PC-9 (cell line): ENCODE measurements at regions not wholly inside any gene's neighbourhood (a gene's known extent, or its start where the extent isn't known, plus 50 kb on each side); places are given as distances from the start of the nearest gene placed in this dataset.

ENCODE experiments used
- BruUV-seq: library from RNA; stranded (reverse); fragments of 400-500 nt; replicated peaks from 2 replicates; lab custom pipeline; 2021; lab: Mats Ljungman, UMichigan
- CTCF ChIA-PET: fragments of 300-600 bp; sonication (Branson Sonifier 250); formaldehyde crosslinking; loops from one replicate; lab custom pipeline; 2022; ENCODE audit warnings: antibody characterized with exemption; lab: Charles Lee
- POLR2A ChIA-PET: fragments of 300-600 bp; sonication (Branson Sonifier 250); formaldehyde crosslinking; loops from one replicate; lab custom pipeline; 2022; ENCODE audit warnings: antibody characterized with exemption; ENCODE audit not compliant: unreplicated experiment; lab: Charles Lee
- DNase-seq, 2 experiments: peaks; one replicate each; pipeline versions ENCODE4 v3.0.0 to v3.0.0-alpha.2; 2015 to 2022; ENCODE audit warnings: mixed read lengths in 1 of 2
- H2AFZ ChIP-seq: fragments of 200-600 bp; sonication (generic); 2 replicates; pipeline ENCODE4 v1.8.1; 2017; ENCODE audit warnings: antibody characterized with exemption
- H3F3A ChIP-seq: fragments of 200-600 bp; sonication (generic); 2 replicates; pipeline ENCODE4 v1.8.1; 2017; ENCODE audit warnings: antibody characterized with exemption, mild to moderate bottlenecking, low read depth; ENCODE audit not compliant: insufficient read depth
- H3K27ac ChIP-seq: fragments of 200-600 bp; sonication (generic); 2 replicates; pipeline ENCODE4 v1.6.1; 2016; ENCODE audit warnings: mixed run types
- H3K27me3 ChIP-seq: fragments of 200-600 bp; sonication (generic); 2 replicates; pipeline ENCODE4 v1.6.1; 2016; ENCODE audit warnings: low read depth, mixed run types; ENCODE audit not compliant: insufficient read depth
- H3K36me3 ChIP-seq: fragments of 200-600 bp; sonication (generic); 2 replicates; pipeline ENCODE4 v1.6.1; 2016; ENCODE audit warnings: low read depth, mixed run types
- H3K4me1 ChIP-seq: fragments of 200-600 bp; sonication (generic); replicated peaks from 2 replicates; pipeline ENCODE4 v1.6.1; 2016; ENCODE audit warnings: mixed run types; ENCODE audit not compliant: insufficient read depth
- H3K4me2 ChIP-seq: fragments of 200-600 bp; sonication (generic); 2 replicates; pipeline ENCODE4 v1.6.1; 2017; ENCODE audit warnings: mixed run types
- H3K4me3 ChIP-seq: fragments of 200-600 bp; sonication (generic); 2 replicates; pipeline ENCODE4 v1.6.1; 2016; ENCODE audit warnings: mixed run types
- H3K79me2 ChIP-seq: fragments of 200-600 bp; sonication (generic); 2 replicates; pipeline ENCODE4 v1.6.1; 2017; ENCODE audit warnings: low read depth, mixed run types
- H3K9me2 ChIP-seq: fragments of 200-600 bp; sonication (generic); 2 replicates; pipeline ENCODE4 v1.8.1; 2017; ENCODE audit warnings: mild to moderate bottlenecking; ENCODE audit not compliant: insufficient read depth
- H3K9me3 ChIP-seq: fragments of 200-600 bp; sonication (generic); 2 replicates; pipeline ENCODE4 v1.8.1; 2016; ENCODE audit warnings: low read depth; ENCODE audit not compliant: insufficient read depth
- H4K20me1 ChIP-seq: fragments of 200-600 bp; sonication (generic); 2 replicates; pipeline ENCODE4 v1.8.1; 2017; ENCODE audit not compliant: insufficient read depth
- EZH2 ChIP-seq: fragments of 200-600 bp; sonication (generic); IDR thresholded peaks from 2 replicates; pipeline ENCODE4 v1.8.0; 2017; ENCODE audit warnings: antibody characterized with exemption, low read depth
- intact Hi-C: fragments of 100-400 bp; cut with micrococcal nuclease; formaldehyde crosslinking; loops from one replicate; pipeline ENCODE4 v1.10.0; 2022; ENCODE audit not compliant: unreplicated experiment
- TF ChIP-seq, protein P1 (sequence below): fragments of 200-600 bp; sonication (generic); conservative IDR thresholded peaks from 2 replicates; pipeline ENCODE4 v1.6.1; 2017; ENCODE audit warnings: mixed run types, antibody characterized with exemption, mild to moderate bottlenecking, moderate library complexity

DNA sequence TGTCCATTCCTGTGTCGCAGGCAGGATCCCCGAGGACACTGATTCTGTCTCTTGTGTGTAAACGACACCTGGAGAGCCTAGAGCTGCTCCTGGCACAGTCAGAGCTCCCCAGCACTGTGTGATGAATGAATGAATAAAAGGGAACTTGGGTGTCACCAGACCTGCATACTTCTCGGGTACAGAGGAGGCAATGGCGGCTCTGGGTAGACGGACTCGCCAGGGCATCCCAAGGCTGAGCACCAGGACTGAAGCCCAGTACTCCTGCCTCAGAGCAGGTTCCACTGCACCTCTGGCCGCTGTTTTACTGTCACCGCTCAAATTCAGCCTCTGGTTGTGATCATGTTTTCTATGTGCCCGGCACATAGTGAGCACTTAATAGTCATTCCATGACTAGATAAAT is 255.8 kb downstream of the GLRX3 start:
- Histone ChIP-seq H3K27me3 (no peaks in the 10 kb centered on the region), H3K36me3 (no peaks in the 10 kb centered on the region), H3K27ac (no peak overlapping the region), H3K9me3 (no peaks in the 10 kb centered on the region), H3K4me3 (no peak overlapping the region), H3F3A (no peaks in the 10 kb centered on the region), H2AFZ (no peak overlapping the region), H3K9me2 (no peaks in the 10 kb centered on the region), H3K4me2 (no peak overlapping the region), H3K79me2 (no peaks in the 10 kb centered on the region), H4K20me1 (no peaks in the 10 kb centered on the region), H3K4me1 (no peaks in the 10 kb centered on the region)
- BruUV-seq = no TSS peak
- ChIA-PET CTCF (no interaction called here), POLR2A (no interaction called here)
- intact Hi-C loops = no loop called here
- DNase-seq = no peak
- TF ChIP-seq EZH2 = no peak
- TF ChIP-seq, protein P1, sequence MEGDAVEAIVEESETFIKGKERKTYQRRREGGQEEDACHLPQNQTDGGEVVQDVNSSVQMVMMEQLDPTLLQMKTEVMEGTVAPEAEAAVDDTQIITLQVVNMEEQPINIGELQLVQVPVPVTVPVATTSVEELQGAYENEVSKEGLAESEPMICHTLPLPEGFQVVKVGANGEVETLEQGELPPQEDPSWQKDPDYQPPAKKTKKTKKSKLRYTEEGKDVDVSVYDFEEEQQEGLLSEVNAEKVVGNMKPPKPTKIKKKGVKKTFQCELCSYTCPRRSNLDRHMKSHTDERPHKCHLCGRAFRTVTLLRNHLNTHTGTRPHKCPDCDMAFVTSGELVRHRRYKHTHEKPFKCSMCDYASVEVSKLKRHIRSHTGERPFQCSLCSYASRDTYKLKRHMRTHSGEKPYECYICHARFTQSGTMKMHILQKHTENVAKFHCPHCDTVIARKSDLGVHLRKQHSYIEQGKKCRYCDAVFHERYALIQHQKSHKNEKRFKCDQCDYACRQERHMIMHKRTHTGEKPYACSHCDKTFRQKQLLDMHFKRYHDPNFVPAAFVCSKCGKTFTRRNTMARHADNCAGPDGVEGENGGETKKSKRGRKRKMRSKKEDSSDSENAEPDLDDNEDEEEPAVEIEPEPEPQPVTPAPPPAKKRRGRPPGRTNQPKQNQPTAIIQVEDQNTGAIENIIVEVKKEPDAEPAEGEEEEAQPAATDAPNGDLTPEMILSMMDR = no peak

DNA sequence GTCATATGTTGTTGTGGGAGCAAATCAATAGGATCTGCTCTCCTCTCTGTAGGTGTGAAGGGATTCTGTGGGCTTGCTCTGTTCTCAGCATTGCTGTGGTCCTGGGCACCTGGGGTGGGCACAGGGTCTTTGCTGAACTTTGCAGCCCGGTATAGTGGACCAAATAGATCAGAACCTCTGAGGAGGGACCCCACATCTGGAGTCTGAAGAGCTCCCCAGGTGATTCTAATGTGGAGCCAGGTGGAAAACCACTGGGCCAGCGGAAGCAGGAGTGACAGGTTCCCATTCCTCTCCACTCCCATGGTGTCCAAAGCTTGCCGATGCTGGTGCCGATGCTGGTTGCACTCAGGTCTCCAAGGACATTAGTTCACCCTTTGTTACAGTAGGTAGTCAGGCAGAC is 257.2 kb downstream of the GLRX3 start:
- Histone ChIP-seq H3K4me3 (no peak overlapping the region), H3K36me3 (no peaks in the 10 kb centered on the region), H3F3A (no peaks in the 10 kb centered on the region), H3K4me2 (no peak overlapping the region), H2AFZ (no peak overlapping the region), H3K27me3 (no peaks in the 10 kb centered on the region), H3K4me1 (no peaks in the 10 kb centered on the region), H3K27ac (no peak overlapping the region), H4K20me1 (no peaks in the 10 kb centered on the region), H3K9me3 (no peaks in the 10 kb centered on the region), H3K9me2 (no peaks in the 10 kb centered on the region), H3K79me2 (no peaks in the 10 kb centered on the region)
- POLR2A ChIA-PET = no interaction called here
- CTCF ChIA-PET = no interaction called here
- no TSS peak for BruUV-seq
- intact Hi-C loops = no loop called here
- TF ChIP-seq, protein P1 = no peak
- TF ChIP-seq EZH2 = no peak
- DNase-seq = no peak

GRCh38 chr10:130394832-130395231 is 258.6 kb downstream of the GLRX3 start:
- H4K20me1 ChIP-seq = no peaks in the 10 kb centered on the region
- H3K79me2 ChIP-seq = no peaks in the 10 kb centered on the region
- no peaks in the 10 kb centered on the region for H3K9me3 ChIP-seq
- H3K4me2 ChIP-seq = no peak overlapping the region
- no peak overlapping the region for H2AFZ ChIP-seq
- H3K4me3 ChIP-seq = no peak overlapping the region
- no peaks in the 10 kb centered on the region for H3K4me1 ChIP-seq
- no peaks in the 10 kb centered on the region for H3F3A ChIP-seq
- H3K27ac ChIP-seq = no peak overlapping the region
- no peaks in the 10 kb centered on the region for H3K36me3 ChIP-seq
- CTCF ChIA-PET = no interaction called here
- no peaks in the 10 kb centered on the region for H3K27me3 ChIP-seq
- BruUV-seq = no TSS peak
- TF ChIP-seq EZH2 = no peak
- TF ChIP-seq, protein P1 = no peak
- POLR2A ChIA-PET = no interaction called here
- intact Hi-C loops = no loop called here
- H3K9me2 ChIP-seq = no peaks in the 10 kb centered on the region
- DNase-seq = no peak
